NCI-H2196 treated with DMSO at 0.1 percent for 48 hours (cell line): ENCODE measurements at regions not wholly inside any gene's neighbourhood (a gene's known extent, or its start where the extent isn't known, plus 50 kb on each side); places are given as distances from the start of the nearest gene placed in this dataset.

Experiments used
- DNase-seq: peaks from one replicate; lab custom pipeline; 2025; ENCODE audit not compliant: unreplicated experiment; lab: John Stamatoyannopoulos, UW

- no peak for DNase-seq
Observed at GRCh38 chr6:6780231-6780630, 191.7 kb downstream of the LY86 start.

DNA sequence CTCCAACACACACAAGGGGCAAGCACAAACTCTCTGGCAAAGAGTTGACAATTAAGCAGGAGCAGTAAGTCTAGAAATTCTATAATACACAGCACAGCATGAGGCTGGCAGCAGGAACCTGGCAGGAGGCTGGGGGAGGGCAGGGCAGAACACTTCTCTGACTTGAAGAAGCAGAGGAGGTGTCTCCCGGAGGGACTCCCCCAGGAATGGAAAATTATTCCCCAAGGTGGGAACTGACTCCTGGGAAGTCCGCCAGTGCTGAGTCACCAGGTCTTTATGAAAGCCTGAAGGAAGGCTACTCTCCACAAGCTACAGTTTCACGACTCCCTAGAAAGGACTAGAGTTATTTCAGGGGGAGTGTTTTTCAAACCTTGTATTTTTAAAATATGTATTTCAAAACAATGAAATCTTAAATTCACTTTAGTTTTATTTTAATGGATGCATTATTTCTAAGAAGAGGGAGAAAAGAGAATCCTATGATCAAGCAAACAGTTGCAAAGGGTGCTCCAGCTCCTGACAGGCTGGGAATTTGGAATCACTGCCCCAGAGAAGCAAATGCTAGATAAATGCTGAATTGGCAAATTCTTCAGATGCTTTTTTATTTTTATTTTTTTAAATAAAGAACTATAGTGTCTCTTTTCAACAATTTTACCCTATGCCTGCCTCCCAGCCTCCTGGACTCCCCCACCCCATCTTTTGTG is 192.8 kb downstream of the LY86 start:
- DNase-seq, result no peak

DNA sequence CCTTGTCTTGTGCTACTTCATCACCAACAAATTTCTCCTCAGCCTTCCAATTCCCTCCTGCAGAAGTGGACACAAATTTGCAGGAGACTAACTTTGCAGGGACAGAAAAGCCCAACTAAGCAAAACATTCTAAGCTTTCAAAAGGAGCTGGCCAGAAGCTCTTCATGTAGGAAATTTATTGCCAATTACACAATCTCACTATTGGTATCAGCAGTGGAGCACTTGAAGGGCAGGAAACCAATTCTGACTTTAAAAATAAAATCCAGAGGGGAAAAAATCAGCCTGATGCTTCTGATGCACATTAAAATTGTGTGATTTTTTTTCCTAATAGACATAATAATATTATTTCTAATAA is 193.3 kb downstream of the LY86 start:
- no peak for DNase-seq

DNA sequence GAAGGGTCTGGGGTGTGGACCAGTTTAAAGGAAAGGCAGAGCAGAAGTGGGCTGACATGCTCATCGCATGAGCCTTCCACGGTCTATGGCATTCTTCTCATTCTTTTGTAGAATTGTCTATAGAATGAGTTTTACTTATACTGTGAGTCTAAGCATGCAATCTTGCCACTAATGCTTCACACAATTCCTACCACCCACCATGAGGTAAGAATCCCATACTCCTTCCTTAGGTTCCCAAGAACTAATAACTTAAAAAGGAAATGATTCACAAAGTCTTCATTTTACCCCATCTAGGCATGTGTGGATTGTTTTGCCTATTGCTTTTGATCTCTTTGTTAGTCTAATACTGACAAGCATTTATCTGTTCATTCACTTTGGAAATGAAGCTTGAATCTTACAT is 195.2 kb downstream of the LY86 start:
- no peak for DNase-seq

DNA sequence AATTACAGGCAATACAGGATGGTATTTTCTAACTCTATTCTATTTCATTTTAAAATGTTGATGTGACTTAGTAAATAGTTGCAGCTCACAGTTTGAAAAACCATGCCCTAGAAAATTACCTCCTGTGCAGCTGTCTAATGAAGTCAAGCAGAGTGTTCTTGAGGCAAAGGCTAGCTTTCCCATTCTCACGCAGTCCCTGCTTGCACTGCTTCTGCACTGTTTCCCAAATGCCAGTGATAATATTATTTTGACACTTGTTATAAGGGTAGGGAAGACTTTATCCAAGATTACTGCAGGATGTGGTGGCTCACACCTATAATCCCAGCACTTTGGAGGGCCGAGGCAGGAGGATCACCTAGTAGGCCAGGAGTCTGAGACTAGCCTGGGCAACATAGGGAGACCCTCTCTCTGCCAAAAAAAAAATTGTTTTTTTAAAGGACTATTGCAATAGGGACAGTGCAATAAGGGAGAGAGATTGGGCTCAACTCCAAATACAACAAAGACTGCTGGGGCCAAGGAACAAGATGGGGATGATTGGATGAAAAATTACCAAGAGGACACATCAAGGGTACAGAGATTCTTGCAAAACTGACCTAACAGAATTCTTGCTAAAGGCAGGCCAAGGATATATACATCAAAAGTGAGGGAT is 196.1 kb downstream of the LY86 start:
- DNase-seq, result no peak

DNA sequence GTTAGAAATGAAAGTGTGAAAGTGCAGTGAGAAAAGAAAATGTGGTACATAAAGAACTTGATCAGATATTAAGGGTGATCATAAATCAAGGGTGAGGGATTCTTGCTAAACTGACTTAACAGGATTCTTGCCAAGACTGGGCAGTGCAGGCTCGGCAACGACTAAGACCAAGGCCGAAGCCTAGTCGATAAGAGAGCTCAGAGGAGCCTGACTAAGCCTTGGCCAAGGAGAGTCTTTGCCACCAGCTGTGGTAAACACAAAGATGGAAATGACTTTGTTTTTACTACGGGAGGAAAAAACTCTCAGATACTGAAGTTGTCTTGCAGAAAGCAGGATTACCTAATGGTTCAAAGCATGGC is 196.6 kb downstream of the LY86 start:
- DNase-seq, result no peak

GRCh38 chr6:6788394-6789032 is 200.0 kb downstream of the LY86 start:
- peak; percentile 77 for DNase-seq

- no peak for DNase-seq
Observed at GRCh38 chr6:6790393-6790792, 201.9 kb downstream of the LY86 start.

GRCh38 chr6:6790891-6791290 is 202.4 kb downstream of the LY86 start:
- DNase-seq, result no peak

- no peak for DNase-seq
Observed at GRCh38 chr6:6793388-6794250, 205.1 kb downstream of the LY86 start.

DNA sequence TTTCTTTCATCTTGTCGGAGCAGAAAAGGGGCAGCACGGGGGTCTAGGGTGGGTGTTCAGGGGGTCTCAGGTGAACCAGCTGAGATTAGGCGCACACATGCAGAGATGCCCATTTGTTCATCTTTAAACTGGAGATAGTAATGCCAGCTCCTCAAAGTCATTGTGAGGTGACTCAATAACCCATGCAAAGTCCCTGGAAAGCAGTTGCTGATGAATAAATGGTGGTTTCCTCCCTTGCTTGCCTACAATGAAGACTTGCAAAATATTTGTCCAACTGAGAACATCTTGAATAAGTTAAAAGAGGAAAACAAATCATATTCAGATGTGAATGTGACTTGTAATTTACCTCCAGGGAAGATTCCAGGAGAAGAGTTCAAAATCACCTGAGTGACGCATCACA is 206.9 kb downstream of the LY86 start:
- DNase-seq, result no peak

DNA sequence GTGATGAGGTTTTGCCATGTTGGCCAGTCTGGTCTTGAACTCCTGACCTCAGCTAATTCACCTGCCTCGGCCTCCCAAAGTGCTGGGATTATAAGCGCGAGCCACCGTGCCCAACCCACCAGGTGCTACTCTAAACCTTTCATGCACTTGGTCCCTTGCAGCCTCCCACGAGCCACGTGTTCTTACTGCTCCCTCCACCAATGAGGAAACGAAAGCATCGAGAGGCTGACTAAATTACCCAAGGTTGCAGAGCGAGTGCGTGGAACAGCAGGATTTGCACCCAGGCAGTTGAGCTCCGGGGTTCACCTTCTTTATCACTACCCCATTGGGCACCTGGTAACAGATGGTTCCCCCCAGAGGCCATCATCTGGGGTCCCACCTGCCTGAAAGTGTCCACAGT is 208.3 kb downstream of the LY86 start:
- no peak for DNase-seq

DNA sequence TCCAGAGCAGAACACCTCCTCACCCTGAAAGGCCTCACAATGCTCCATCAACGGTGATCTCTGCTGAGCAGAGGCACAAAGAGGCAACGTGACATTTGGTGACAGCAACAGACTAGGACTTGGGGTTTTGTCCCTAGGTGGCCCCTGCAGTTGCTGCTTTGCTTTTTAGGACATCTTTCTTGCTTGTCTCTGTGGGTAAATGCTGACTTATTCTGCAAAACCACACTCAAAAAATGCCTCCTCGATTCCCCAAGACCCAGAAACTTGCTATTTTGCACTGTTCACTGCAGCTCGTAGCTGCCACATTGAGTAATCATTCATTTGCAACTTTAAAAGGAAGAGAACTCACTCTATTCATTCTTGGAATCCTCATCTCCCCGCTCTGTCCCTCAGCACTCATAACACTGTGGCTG is 209.9 kb downstream of the LY86 start:
- DNase-seq, result no peak

- no peak for DNase-seq
Observed at GRCh38 chr6:6801005-6801335, 212.4 kb downstream of the LY86 start.

DNA sequence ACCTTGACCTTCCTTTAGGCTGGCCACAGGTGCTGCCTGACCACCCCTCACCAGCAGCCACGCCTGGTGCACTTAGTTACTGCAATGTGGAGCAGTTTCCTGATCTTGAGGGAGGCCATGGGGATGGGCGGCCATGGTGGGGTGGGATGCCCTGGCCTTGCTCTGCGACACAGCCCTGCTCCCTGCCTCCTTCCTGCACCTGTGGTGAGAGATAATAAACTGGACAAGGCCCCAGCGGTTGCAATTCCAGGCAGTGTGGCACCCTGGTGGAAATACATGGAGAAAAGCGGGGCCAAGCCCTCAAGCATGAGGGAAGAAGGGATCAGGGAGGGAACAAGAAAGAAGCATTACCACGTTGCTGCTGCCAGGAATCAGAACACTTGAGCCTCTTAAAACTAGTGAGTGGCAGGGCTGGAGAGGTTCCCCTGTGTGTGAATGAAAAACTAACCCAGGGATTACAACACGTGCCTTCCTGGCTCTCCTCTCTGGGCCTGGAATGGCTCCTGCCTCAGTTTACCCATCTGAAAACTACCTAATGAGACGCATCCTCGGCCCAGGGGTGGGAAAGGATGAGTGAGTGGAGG is 213.2 kb downstream of the LY86 start:
- DNase-seq, result no peak

- no peak for DNase-seq
Observed at GRCh38 chr6:6803180-6803977, 214.9 kb downstream of the LY86 start.

DNA sequence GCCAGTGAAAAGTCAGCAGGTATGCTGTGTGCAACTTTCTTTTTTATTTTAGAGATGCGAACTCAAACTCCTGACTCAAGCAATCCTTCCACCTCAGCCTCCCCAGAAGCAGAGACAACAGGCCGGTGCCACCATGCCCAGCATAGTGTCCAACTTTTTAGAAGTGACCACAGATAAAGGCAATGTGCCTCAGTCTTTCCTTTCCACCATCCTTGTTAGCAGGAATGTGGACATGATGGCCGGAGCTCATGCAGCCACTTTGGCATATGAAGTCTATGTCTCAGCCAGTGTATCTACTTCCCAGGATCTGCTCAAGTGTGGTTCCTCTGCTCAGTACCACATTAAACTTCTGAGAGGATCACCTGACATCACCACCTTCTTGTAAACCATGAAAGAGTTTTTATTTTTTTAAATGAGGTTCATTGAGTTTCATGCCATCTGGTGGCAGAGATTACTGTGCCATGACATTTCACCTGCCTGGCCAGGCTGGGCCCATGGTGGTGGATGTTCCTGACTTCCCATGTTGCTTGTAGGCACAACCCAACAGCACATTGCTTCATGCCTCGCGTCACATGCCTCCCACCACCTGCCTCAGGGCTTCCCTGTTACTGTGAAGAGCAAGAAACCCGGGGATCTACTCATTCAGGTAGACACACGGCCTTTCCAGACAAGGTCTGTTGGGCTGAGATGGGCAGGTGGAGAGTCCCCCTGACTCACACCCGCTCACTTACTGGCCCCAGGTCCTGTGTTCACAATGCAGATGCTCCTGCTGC is 216.5 kb downstream of the LY86 start:
- DNase-seq, result no peak

- DNase-seq, result no peak
Observed at GRCh38 chr6:6806844-6807518, 218.5 kb downstream of the LY86 start.

- no peak for DNase-seq
Observed at GRCh38 chr6:6808343-6808742, 219.8 kb downstream of the LY86 start.
